ENCODE measurements at regions not wholly inside any gene's neighbourhood (a gene's known extent, or its start where the extent isn't known, plus 50 kb on each side); places are given as distances from the start of the nearest gene placed in this dataset.

- no peaks in the 10 kb centered on the region for H3K4me1 Mint-ChIP-seq
- no peaks in the 10 kb centered on the region for H3K27me3 Mint-ChIP-seq (ENCODE audit: low read depth)
- H3K4me3 Mint-ChIP-seq = no peak overlapping the region
- H3K27ac Mint-ChIP-seq = no peak overlapping the region
- no peaks in the 10 kb centered on the region for H3K36me3 Mint-ChIP-seq (ENCODE audit: low read depth)
- TF ChIP-seq, protein P1, sequence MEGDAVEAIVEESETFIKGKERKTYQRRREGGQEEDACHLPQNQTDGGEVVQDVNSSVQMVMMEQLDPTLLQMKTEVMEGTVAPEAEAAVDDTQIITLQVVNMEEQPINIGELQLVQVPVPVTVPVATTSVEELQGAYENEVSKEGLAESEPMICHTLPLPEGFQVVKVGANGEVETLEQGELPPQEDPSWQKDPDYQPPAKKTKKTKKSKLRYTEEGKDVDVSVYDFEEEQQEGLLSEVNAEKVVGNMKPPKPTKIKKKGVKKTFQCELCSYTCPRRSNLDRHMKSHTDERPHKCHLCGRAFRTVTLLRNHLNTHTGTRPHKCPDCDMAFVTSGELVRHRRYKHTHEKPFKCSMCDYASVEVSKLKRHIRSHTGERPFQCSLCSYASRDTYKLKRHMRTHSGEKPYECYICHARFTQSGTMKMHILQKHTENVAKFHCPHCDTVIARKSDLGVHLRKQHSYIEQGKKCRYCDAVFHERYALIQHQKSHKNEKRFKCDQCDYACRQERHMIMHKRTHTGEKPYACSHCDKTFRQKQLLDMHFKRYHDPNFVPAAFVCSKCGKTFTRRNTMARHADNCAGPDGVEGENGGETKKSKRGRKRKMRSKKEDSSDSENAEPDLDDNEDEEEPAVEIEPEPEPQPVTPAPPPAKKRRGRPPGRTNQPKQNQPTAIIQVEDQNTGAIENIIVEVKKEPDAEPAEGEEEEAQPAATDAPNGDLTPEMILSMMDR (IDR thresholded peaks at IDR 0.05; ENCODE audit: unreplicated experiment in 3 of 3) = no peak
- peaks cover 6% of the 10 kb centered on the region for H3K9me3 Mint-ChIP-seq
Observed at GRCh38 chr4:179552131-179552530, 2109.9 kb upstream of the AGA start.

GRCh38 chr4:179563741-179564140 lies 2121.5 kb upstream of the AGA start:
- no peaks in the 10 kb centered on the region for H3K27me3 Mint-ChIP-seq (ENCODE audit: low read depth)
- peaks cover 16% of the 10 kb centered on the region for H3K9me3 Mint-ChIP-seq
- TF ChIP-seq, protein P1 (IDR thresholded peaks at IDR 0.05; ENCODE audit: unreplicated experiment in 3 of 3) = no peak
- peaks cover 4% of the 10 kb centered on the region for H3K36me3 Mint-ChIP-seq (ENCODE audit: low read depth)
- H3K4me3 Mint-ChIP-seq = no peak overlapping the region
- H3K4me1 Mint-ChIP-seq = no peaks in the 10 kb centered on the region
- no peak overlapping the region for H3K27ac Mint-ChIP-seq

GRCh38 chr4:179569549-179569948 lies 2127.3 kb upstream of the AGA start:
- TF ChIP-seq, protein P1 (IDR thresholded peaks at IDR 0.05; ENCODE audit: unreplicated experiment in 3 of 3) = no peak
- Mint-ChIP-seq H3K36me3 (ENCODE audit: low read depth) (peaks cover 4% of the 10 kb centered on the region), H3K4me3 (no peak overlapping the region), H3K4me1 (peaks cover 5% of the 10 kb centered on the region), H3K27me3 (ENCODE audit: low read depth) (no peaks in the 10 kb centered on the region), H3K9me3 (peaks cover 33% of the 10 kb centered on the region), H3K27ac (no peak overlapping the region)

- no peak overlapping the region for H3K4me3 Mint-ChIP-seq
- H3K36me3 Mint-ChIP-seq (ENCODE audit: low read depth) = no peaks in the 10 kb centered on the region
- H3K27me3 Mint-ChIP-seq (ENCODE audit: low read depth) = no peaks in the 10 kb centered on the region
- peaks cover 6% of the 10 kb centered on the region for H3K9me3 Mint-ChIP-seq
- H3K4me1 Mint-ChIP-seq = no peaks in the 10 kb centered on the region
- TF ChIP-seq, protein P1 (IDR thresholded peaks at IDR 0.05; ENCODE audit: unreplicated experiment in 3 of 3) = no peak
- H3K27ac Mint-ChIP-seq = no peak overlapping the region
Observed at GRCh38 chr4:179582164-179582905, 2140.1 kb upstream of the AGA start.

- H3K4me1 Mint-ChIP-seq = no peaks in the 10 kb centered on the region
Observed at GRCh38 chr4:179583221-179583620, 2141.0 kb upstream of the AGA start.

More at GRCh38 chr4:179583221-179583620, 2141.0 kb upstream of the AGA start:
- Mint-ChIP-seq H3K4me3 (no peak overlapping the region), H3K27ac (no peak overlapping the region), H3K36me3 (ENCODE audit: low read depth) (no peaks in the 10 kb centered on the region), H3K27me3 (ENCODE audit: low read depth) (no peaks in the 10 kb centered on the region), H3K9me3 (peaks cover 3% of the 10 kb centered on the region)
- TF ChIP-seq, protein P1 (IDR thresholded peaks at IDR 0.05; ENCODE audit: unreplicated experiment in 3 of 3) = no peak
